SK-N-MC (cell line): ENCODE measurements at regions not wholly inside any gene's neighbourhood (a gene's known extent, or its start where the extent isn't known, plus 50 kb on each side); places are given as distances from the start of the nearest gene placed in this dataset.

Experiments used
- EZH2 ChIP-seq: fragments of 200-600 bp; sonication (generic); IDR thresholded peaks from one replicate; pipeline ENCODE4 v1.6.1; 2017; ENCODE audit warnings: antibody characterized with exemption
- FOXP2 ChIP-seq: optimal IDR thresholded peaks from 2 replicates; pipeline ENCODE3; 2011; ENCODE audit warnings: mild to moderate bottlenecking, moderate library complexity; ENCODE audit not compliant: insufficient read depth; ENCODE audit errors: extremely low read length, control extremely low read depth
- POLR2AphosphoS5 ChIP-seq: IDR thresholded peaks from 2 replicates; pipeline ENCODE4 v1.6.1; 2012; ENCODE audit warnings: mild to moderate bottlenecking, low read depth, low read length, borderline replicate concordance

DNA sequence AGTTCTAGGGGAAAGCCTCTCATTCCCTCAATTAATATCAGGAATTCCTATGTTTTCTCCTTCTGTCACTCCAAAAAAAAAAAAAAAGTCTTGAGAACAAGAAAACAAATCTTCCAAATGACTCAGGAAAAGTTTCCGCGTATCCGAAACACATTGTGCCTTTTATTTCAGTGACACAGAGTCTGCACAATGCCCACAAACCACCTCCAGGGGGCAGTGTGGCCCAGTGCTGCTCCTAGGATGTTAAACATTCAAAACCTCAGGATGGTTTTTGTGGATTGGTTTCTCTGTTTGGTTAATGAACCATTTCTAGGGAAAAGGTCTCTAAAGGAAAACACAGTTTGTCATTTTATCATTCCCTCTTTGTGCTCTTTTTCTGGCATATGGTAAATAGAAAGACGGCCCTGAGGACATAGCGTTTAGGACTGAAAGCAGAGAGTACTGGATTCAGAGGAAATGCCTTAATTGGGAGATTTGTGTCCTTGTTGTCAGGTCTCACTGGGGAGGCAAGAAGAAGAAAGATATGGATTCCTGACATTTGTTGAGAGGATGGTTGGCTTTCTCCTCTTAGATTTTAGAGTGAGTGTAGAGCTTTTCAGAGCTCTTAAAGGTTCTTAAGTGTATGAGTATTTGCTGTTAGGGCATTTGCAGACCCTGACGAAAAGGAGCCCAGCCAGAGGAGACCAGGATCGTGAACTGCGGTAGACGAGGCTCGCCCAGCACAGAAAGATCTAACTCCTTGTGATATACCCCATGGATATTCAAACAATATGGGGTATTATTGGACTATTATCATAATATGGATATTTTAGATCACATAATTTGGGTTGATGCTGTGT, 65.7 kb upstream of the MAP9 start:
- TF ChIP-seq EZH2 (no peak), POLR2AphosphoS5 (no peak), FOXP2 (no peak)
